ENCODE measurements at regions not wholly inside any gene's neighbourhood (a gene's known extent, or its start where the extent isn't known, plus 50 kb on each side); places are given as distances from the start of the nearest gene placed in this dataset.

DNA sequence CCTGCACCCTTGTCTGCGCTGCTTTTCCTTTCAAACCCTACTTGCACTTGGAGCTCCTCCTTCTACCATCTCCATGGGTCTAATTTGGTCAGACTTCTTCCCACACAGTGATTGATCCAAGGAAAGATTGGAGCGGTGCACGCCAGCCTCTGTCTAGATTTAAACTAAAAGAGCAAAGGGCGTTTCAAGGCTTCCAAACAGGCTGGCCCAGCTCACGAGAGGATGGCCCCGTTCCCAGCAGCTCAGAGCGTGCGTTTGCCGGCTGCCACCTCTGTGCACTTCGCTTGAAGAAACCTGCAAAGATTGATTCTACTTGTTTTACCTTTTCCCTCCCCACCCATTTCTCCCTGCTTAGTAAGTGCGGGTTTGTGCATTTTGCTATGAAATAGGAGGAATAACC lies 78.8 kb upstream of the ALKAL2 start:
- TF ChIP-seq, protein P1, sequence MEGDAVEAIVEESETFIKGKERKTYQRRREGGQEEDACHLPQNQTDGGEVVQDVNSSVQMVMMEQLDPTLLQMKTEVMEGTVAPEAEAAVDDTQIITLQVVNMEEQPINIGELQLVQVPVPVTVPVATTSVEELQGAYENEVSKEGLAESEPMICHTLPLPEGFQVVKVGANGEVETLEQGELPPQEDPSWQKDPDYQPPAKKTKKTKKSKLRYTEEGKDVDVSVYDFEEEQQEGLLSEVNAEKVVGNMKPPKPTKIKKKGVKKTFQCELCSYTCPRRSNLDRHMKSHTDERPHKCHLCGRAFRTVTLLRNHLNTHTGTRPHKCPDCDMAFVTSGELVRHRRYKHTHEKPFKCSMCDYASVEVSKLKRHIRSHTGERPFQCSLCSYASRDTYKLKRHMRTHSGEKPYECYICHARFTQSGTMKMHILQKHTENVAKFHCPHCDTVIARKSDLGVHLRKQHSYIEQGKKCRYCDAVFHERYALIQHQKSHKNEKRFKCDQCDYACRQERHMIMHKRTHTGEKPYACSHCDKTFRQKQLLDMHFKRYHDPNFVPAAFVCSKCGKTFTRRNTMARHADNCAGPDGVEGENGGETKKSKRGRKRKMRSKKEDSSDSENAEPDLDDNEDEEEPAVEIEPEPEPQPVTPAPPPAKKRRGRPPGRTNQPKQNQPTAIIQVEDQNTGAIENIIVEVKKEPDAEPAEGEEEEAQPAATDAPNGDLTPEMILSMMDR (IDR thresholded peaks at IDR 0.05), result no peak
- TF ChIP-seq POLR2A (IDR thresholded peaks at IDR 0.05), result no peak
